Heart left ventricle (tissue), 16 donors: ENCODE measurements at regions not wholly inside any gene's neighbourhood (a gene's known extent, or its start where the extent isn't known, plus 50 kb on each side); places are given as distances from the start of the nearest gene placed in this dataset.

Experiments
- ATAC-seq, 4 donors: fragments of 200-7000 bp; cut with Tn5 transposase; one replicate each; pipeline ENCODE4 v1.9.1; 2020 to 2022; ENCODE audit warnings: moderate library complexity in 4 of 4, mild to moderate bottlenecking in 3 of 4, moderate number of reproducible peaks in 1 of 4
- DNase-seq, 5 donors: peaks; one replicate each; pipeline ENCODE4 v3.0.0-alpha.2; 2020
- H3K27ac ChIP-seq, 12 donors: fragments of 200-600 bp; sonication (generic) in 4 of 12; one replicate each; pipeline versions ENCODE4 v1.5.0 to v1.8.0; 2016 to 2022; ENCODE audit warnings: mild to moderate bottlenecking in 2 of 12
- H3K27me3 ChIP-seq, 9 donors: fragments of 200-600 bp; sonication (generic) in 2 of 9; one replicate each; pipeline versions ENCODE4 v1.5.1 to v1.8.0; 2016 to 2022; ENCODE audit warnings: mild to moderate bottlenecking in 3 of 9
- H3K36me3 ChIP-seq, 9 donors: fragments of 200-600 bp; sonication (generic) in 2 of 9; one replicate each; pipeline versions ENCODE4 v1.5.0 to v1.8.0; 2018 to 2022; ENCODE audit warnings: mild to moderate bottlenecking in 2 of 9
- H3K4me1 ChIP-seq, 12 donors: fragments of 200-600 bp; sonication (generic) in 4 of 12; one replicate each; pipeline versions ENCODE4 v1.5.0 to v1.8.0; 2016 to 2022; ENCODE audit warnings: mild to moderate bottlenecking in 3 of 12
- H3K4me3 ChIP-seq, 12 donors: fragments of 200-600 bp; sonication (generic) in 4 of 12; one replicate each; pipeline versions ENCODE4 v1.5.0 to v1.8.0; 2017 to 2022; ENCODE audit warnings: mild to moderate bottlenecking in 9 of 12, moderate library complexity in 4 of 12
- H3K9me3 ChIP-seq, 12 donors: fragments of 200-600 bp; sonication (generic) in 4 of 12; one replicate each; pipeline versions ENCODE4 v1.5.0 to v1.8.0; 2016 to 2022; ENCODE audit warnings: mild to moderate bottlenecking in 1 of 12
- POLR2A ChIP-seq, 2 donors: fragments of 450-650 bp; IDR thresholded peaks; one replicate each; pipeline ENCODE4 v1.6.1; 2017; ENCODE audit warnings: antibody characterized with exemption in 2 of 2, mild to moderate bottlenecking in 2 of 2, moderate library complexity in 2 of 2
- WGBS, 4 donors: extraction: QIAGEN DNeasy Blood & Tissue Kit in 2 of 4; methylation state at CpG; one replicate each; pipeline versions ENCODE4 v1.1.5 to v1.1.7; 2013 to 2018; 5-methylcytosine and 5-hydroxymethylcytosine counted together
- intact Hi-C, 10 donors: fragments of 100-400 bp; cut with DNase I; formaldehyde crosslinking; loops; one replicate each; pipeline versions ENCODE4 v1.11.1 to v1.14.2; 2022
- TF ChIP-seq, protein P1 (sequence below), 12 donors: fragments of 200-600 bp; sonication (generic) in 4 of 12; IDR thresholded peaks; one replicate each; pipeline versions ENCODE4 v1.5.0 to v1.8.0; 2018 to 2022; ENCODE audit warnings: antibody characterized with exemption in 12 of 12, mild to moderate bottlenecking in 5 of 12
- donor health status: ischemic (EF 13 %, LVEDD 7.1; RV severe dilation, severe dysfunction).
- donor health status: healthy with polysubstance abuse.
- donor health status: DM: no; HTN: yes; CAD: no.
- donor health status: DM: no; HTN: no; CAD: no.
- donor health status: ischemic (EF 25% LVEDD 6.9; RV normal size, moderate dysfunction).
- donor health status: ischemic (EF 25% LVEDD 5.7; RV mildly dilated, moderate dysfunction).
- donor health status: healthy.
- donor health status: DM: yes; HTN: yes; CAD: no.
- donor health status: ischemic (EF 35%, LVEDD 5.7; RV mildly dilated, moderate dysfunction).
- donor health status: nonischemic (EF 11% LVEDD 7.7; RV severe dilation, severe dysfunction).
- donor health status: DM: yes; HTN: yes; CAD: no.
- donor health status: PGD.
- donor health status: ischemic (EF 29% LVEDD 5.4; RV normal size, mild dysfunction).
- donor health status: nonischemic (EF 23%, LVEDD 6.1; RV moderate dilation, normal function).

DNA sequence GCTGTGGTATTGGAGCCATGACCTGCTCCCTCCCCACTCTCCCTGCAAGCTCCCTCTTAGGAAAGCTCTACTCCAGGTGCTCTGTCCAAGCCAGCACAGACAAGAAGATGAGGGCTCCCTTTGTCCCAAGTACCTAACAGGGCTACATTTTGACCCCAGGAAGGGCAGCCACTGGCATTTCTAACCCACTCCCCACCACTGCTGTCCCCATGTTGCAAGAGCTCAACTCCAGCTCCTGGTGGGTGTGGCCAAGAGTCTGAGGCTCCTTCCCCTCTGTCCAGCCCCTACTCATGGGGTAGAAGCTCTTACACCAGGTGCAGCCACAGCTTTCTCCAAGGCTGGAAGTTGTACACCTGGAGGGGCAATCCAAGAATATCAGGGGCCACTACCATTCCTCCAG lies 127.0 kb upstream of the NPAS2 start:
- Histone ChIP-seq H3K36me3 (no peaks in the 10 kb centered on the region), H3K9me3 (peaks cover 0 to 40% (median 15%) of the 10 kb centered on the region in 12 donors), H3K27ac (no peak overlapping the region), H3K4me3 (no peak overlapping the region), H3K4me1 (no peaks in the 10 kb centered on the region), H3K27me3 (no peaks in the 10 kb centered on the region)
- TF ChIP-seq POLR2A (IDR thresholded peaks at IDR 0.05) = no peak
- TF ChIP-seq, protein P1, sequence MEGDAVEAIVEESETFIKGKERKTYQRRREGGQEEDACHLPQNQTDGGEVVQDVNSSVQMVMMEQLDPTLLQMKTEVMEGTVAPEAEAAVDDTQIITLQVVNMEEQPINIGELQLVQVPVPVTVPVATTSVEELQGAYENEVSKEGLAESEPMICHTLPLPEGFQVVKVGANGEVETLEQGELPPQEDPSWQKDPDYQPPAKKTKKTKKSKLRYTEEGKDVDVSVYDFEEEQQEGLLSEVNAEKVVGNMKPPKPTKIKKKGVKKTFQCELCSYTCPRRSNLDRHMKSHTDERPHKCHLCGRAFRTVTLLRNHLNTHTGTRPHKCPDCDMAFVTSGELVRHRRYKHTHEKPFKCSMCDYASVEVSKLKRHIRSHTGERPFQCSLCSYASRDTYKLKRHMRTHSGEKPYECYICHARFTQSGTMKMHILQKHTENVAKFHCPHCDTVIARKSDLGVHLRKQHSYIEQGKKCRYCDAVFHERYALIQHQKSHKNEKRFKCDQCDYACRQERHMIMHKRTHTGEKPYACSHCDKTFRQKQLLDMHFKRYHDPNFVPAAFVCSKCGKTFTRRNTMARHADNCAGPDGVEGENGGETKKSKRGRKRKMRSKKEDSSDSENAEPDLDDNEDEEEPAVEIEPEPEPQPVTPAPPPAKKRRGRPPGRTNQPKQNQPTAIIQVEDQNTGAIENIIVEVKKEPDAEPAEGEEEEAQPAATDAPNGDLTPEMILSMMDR (IDR thresholded peaks at IDR 0.05) = no peak
- ATAC-seq (no peak), DNase-seq (no peak)
- intact Hi-C loops = no loop called here

DNA sequence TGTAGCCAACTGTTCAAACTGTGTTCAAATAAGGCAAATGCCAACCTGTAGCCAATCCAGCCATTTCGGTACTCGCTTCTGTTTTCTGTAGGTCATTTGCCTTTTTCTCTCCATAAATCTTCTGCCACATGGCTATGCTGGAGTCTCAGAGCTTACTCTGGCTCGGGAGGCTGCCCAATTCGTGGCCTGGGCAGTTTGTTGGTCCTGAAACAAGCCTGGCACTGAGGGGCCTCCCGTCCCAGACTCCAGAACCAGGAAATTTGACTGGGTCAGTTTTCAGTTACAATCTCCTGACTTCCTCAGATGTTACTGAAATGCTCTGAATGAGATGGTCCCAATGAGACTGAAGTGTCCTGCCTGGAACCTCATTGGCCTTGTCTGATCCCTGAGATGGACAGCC lies 120.8 kb upstream of the NPAS2 start:
- H3K4me1 ChIP-seq = no peaks in the 10 kb centered on the region
- no peak overlapping the region for H3K4me3 ChIP-seq
- H3K36me3 ChIP-seq = no peaks in the 10 kb centered on the region
- TF ChIP-seq POLR2A (IDR thresholded peaks at IDR 0.05) = no peak
- TF ChIP-seq, protein P1 (IDR thresholded peaks at IDR 0.05) = no peak
- no peak for ATAC-seq
- no peaks in the 10 kb centered on the region for H3K27me3 ChIP-seq
- no peak overlapping the region for H3K27ac ChIP-seq
- intact Hi-C loops = no loop called here
- peaks cover 0 to 44% (median 16%) of the 10 kb centered on the region in 12 donors for H3K9me3 ChIP-seq
- 77 to 89% (median 82%) methylated on average over 5 of the region's 5 CpGs for WGBS, 4 donors
- no peak for DNase-seq

GRCh38 chr2:100702438-100703109 lies 117.4 kb upstream of the NPAS2 start:
- WGBS, 4 donors = 69 to 78% (median 74%) methylated on average over 5 of the region's 5 CpGs
- peaks cover 0 to 7% (median 0%) of the 10 kb centered on the region in 12 donors for H3K4me1 ChIP-seq
- H3K4me3 ChIP-seq = no peak overlapping the region
- H3K36me3 ChIP-seq = no peaks in the 10 kb centered on the region
- intact Hi-C loops = no loop called here
- DNase-seq (no peak), ATAC-seq (no peak)
- TF ChIP-seq, protein P1 (IDR thresholded peaks at IDR 0.05) = no peak
- TF ChIP-seq POLR2A (IDR thresholded peaks at IDR 0.05) = no peak
- peaks cover 0 to 15% (median 3%) of the 10 kb centered on the region in 12 donors for H3K9me3 ChIP-seq
- no peaks in the 10 kb centered on the region for H3K27me3 ChIP-seq
- H3K27ac ChIP-seq = no peak overlapping the region

- DNase-seq (no peak), ATAC-seq (no peak)
- WGBS, 4 donors = 92 to 96% (median 95%) methylated on average over 5 of the region's 5 CpGs
- Histone ChIP-seq H3K9me3 (peaks cover 0 to 9% (median 0%) of the 10 kb centered on the region in 12 donors), H3K4me3 (no peak overlapping the region), H3K27ac (no peak overlapping the region), H3K4me1 (peaks cover 0 to 7% (median 0%) of the 10 kb centered on the region in 12 donors), H3K36me3 (no peaks in the 10 kb centered on the region), H3K27me3 (no peaks in the 10 kb centered on the region)
- no peak for TF ChIP-seq POLR2A (IDR thresholded peaks at IDR 0.05)
- TF ChIP-seq, protein P1 (IDR thresholded peaks at IDR 0.05) = no peak
- intact Hi-C loops = no loop called here
Observed at GRCh38 chr2:100703213-100703612, 116.7 kb upstream of the NPAS2 start.
